A673 (cell line): ENCODE measurements at regions not wholly inside any gene's neighbourhood (a gene's known extent, or its start where the extent isn't known, plus 50 kb on each side); places are given as distances from the start of the nearest gene placed in this dataset.

ENCODE experiments used
- BruUV-seq: library from RNA; stranded (reverse); fragments of 400-500 nt; replicated peaks from 2 replicates; lab custom pipeline; 2021; lab: Mats Ljungman, UMichigan
- CTCF ChIA-PET: fragments of 300-600 bp; sonication (Branson Sonifier 250); formaldehyde crosslinking; loops from one replicate; lab custom pipeline; 2022; ENCODE audit warnings: antibody characterized with exemption; lab: Charles Lee
- POLR2A ChIA-PET: fragments of 300-600 bp; sonication (Branson Sonifier 250); formaldehyde crosslinking; loops from one replicate; lab custom pipeline; 2022; ENCODE audit warnings: antibody characterized with exemption; ENCODE audit not compliant: low non-redundant PET; lab: Charles Lee
- DNase-seq: peaks from one replicate; pipeline ENCODE4 v3.0.0-alpha.2; 2015; ENCODE audit warnings: low spot score
- H3K27ac ChIP-seq: fragments of 200-600 bp; sonication (generic); 2 replicates; pipeline ENCODE4 v1.5.1; 2016; ENCODE audit warnings: mixed run types, low read depth, mild to moderate bottlenecking, mixed read lengths, antibody characterized with exemption, low read length; ENCODE audit not compliant: poor library complexity, severe bottlenecking
- H3K27me3 ChIP-seq: fragments of 200-600 bp; sonication (generic); replicated peaks from 2 replicates; pipeline ENCODE4 v1.6.1; 2017; ENCODE audit warnings: mixed run types, low read depth, mild to moderate bottlenecking, mixed read lengths, antibody characterized with exemption, low read length; ENCODE audit not compliant: insufficient read depth, poor library complexity
- H3K36me3 ChIP-seq: fragments of 200-600 bp; sonication (generic); 2 replicates; pipeline ENCODE4 v1.6.1; 2016; ENCODE audit warnings: mixed run types, mild to moderate bottlenecking, mixed read lengths, antibody characterized with exemption, low read length; ENCODE audit not compliant: insufficient read depth, poor library complexity, severe bottlenecking
- H3K4me1 ChIP-seq: fragments of 200-600 bp; sonication (generic); 2 replicates; pipeline ENCODE4 v1.6.1; 2017; ENCODE audit warnings: mixed run types, mild to moderate bottlenecking, mixed read lengths, antibody characterized with exemption, low read length; ENCODE audit not compliant: insufficient read depth, poor library complexity, severe bottlenecking
- H3K4me3 ChIP-seq: fragments of 200-600 bp; sonication (generic); 2 replicates; pipeline ENCODE4 v1.5.1; 2016; ENCODE audit warnings: low read depth, mixed run types, mild to moderate bottlenecking, mixed read lengths, low read length; ENCODE audit not compliant: poor library complexity, severe bottlenecking
- H3K9me3 ChIP-seq: fragments of 200-600 bp; sonication (generic); 2 replicates; pipeline ENCODE4 v1.6.1; 2016; ENCODE audit warnings: mixed run types, low read depth, mild to moderate bottlenecking, mixed read lengths, antibody characterized with exemption, low read length; ENCODE audit not compliant: poor library complexity, severe bottlenecking
- EZH2 ChIP-seq: fragments of 200-600 bp; sonication (generic); IDR thresholded peaks from 2 replicates; pipeline ENCODE4 v1.6.1; 2017; ENCODE audit warnings: borderline replicate concordance, low read depth, mild to moderate bottlenecking, mixed read lengths, antibody characterized with exemption, low read length; ENCODE audit not compliant: poor library complexity, severe bottlenecking
- intact Hi-C: fragments of 100-400 bp; cut with micrococcal nuclease; formaldehyde crosslinking; loops from one replicate; pipeline ENCODE4 v1.10.0; 2022; ENCODE audit not compliant: unreplicated experiment
- TF ChIP-seq, protein P1 (sequence below): fragments of 300-800, 200-600 bp; sonication (generic); conservative IDR thresholded peaks from 2 replicates; pipeline ENCODE4 v1.5.1; 2017; ENCODE audit warnings: low read depth, mild to moderate bottlenecking, antibody characterized with exemption, low read length, moderate library complexity, mixed read lengths

DNA sequence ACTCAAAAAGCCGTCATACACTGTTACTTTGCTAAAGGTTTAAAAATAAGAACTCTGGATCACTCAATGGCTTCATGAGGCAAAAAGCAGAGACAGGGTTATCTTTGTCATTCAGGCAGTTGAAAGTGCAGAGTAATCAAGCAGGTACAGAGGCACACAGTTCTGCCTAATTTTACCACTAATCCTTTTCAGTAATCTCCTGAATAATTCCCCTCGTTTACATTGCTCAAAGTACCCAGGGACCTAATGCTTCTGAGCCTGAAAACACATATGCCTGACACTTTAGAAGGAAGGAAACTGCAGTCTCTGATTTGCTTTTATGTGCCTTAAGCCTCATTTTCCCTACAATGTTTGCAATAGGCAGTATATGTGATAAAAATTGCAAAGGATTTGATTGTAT is 71.4 kb upstream of the TRAM1L1 start:
- no peaks in the 10 kb centered on the region for H3K36me3 ChIP-seq
- DNase-seq = peak; percentile 63
- intact Hi-C loops = no loop called here
- BruUV-seq = no TSS peak
- TF ChIP-seq EZH2 = no peak
- TF ChIP-seq, protein P1, sequence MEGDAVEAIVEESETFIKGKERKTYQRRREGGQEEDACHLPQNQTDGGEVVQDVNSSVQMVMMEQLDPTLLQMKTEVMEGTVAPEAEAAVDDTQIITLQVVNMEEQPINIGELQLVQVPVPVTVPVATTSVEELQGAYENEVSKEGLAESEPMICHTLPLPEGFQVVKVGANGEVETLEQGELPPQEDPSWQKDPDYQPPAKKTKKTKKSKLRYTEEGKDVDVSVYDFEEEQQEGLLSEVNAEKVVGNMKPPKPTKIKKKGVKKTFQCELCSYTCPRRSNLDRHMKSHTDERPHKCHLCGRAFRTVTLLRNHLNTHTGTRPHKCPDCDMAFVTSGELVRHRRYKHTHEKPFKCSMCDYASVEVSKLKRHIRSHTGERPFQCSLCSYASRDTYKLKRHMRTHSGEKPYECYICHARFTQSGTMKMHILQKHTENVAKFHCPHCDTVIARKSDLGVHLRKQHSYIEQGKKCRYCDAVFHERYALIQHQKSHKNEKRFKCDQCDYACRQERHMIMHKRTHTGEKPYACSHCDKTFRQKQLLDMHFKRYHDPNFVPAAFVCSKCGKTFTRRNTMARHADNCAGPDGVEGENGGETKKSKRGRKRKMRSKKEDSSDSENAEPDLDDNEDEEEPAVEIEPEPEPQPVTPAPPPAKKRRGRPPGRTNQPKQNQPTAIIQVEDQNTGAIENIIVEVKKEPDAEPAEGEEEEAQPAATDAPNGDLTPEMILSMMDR = no peak
- CTCF ChIA-PET = no interaction called here
- H3K4me3 ChIP-seq = peak overlapping the region; percentile 22
- H3K27me3 ChIP-seq = no peaks in the 10 kb centered on the region
- POLR2A ChIA-PET = no interaction called here
- H3K9me3 ChIP-seq = peaks cover 3% of the 10 kb centered on the region
- peak overlapping the region; percentile 85 for H3K27ac ChIP-seq
- H3K4me1 ChIP-seq = peaks cover 14% of the 10 kb centered on the region

DNA sequence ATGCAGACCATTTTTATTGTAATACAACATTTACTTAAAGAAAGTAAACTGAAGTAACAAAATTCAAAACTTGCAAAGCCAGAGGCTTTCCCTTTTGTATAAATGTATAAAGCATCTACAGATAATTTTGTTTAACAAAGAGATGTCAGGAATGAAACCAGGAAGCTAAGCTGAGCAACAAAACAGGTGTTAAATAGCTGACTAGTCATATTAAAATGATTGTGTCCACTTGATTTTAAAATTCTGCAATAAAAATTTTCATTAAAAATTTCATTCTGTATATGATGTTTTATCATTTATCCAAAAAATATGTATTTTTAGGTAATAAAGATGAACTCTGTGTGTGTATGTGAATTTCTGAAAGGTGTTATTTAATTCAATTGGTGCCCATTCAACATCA is 72.0 kb upstream of the TRAM1L1 start:
- H3K9me3 ChIP-seq = no peaks in the 10 kb centered on the region
- no peaks in the 10 kb centered on the region for H3K27me3 ChIP-seq
- intact Hi-C loops = no loop called here
- ChIA-PET POLR2A (no interaction called here), CTCF (no interaction called here)
- H3K4me1 ChIP-seq = peaks cover 14% of the 10 kb centered on the region
- H3K36me3 ChIP-seq = no peaks in the 10 kb centered on the region
- peak overlapping the region; percentile 22 for H3K4me3 ChIP-seq
- no TSS peak for BruUV-seq
- TF ChIP-seq, protein P1 = no peak
- TF ChIP-seq EZH2 = no peak
- peak overlapping the region; percentile 85 for H3K27ac ChIP-seq
- no peak for DNase-seq

DNA sequence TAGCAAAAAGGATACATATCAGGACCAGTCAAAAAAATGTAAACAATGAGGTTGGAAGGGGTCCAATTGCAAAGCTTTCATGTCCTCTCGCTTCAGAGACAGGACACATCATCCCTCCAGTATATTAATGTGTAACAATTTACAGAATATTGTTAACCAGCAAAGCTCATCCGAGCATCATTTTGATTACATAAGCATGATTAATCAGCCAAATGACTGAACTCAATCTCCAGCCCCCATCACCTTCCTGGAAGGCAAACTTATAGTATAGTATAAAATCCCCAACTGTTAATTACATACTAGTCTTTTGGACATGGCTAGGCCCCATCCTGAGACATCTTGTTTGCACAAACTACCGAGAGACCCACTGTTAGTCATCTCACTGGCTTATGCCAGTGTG is 77.6 kb upstream of the TRAM1L1 start:
- Histone ChIP-seq H3K9me3 (no peaks in the 10 kb centered on the region), H3K36me3 (no peaks in the 10 kb centered on the region), H3K4me3 (no peak overlapping the region), H3K27me3 (no peaks in the 10 kb centered on the region), H3K4me1 (no peaks in the 10 kb centered on the region), H3K27ac (no peak overlapping the region)
- POLR2A ChIA-PET = no interaction called here
- intact Hi-C loops = no loop called here
- TF ChIP-seq, protein P1 = no peak
- TF ChIP-seq EZH2 = no peak
- DNase-seq = no peak
- no TSS peak for BruUV-seq
- CTCF ChIA-PET = no interaction called here
